Mammary epithelial cell (primary cell): ENCODE measurements at regions not wholly inside any gene's neighbourhood (a gene's known extent, or its start where the extent isn't known, plus 50 kb on each side); places are given as distances from the start of the nearest gene placed in this dataset.

Source experiments
- EZH2 ChIP-seq: IDR thresholded peaks from 2 replicates; pipeline ENCODE4 v1.6.1; 2012; ENCODE audit warnings: low read length, inconsistent platforms, borderline replicate concordance
- TF ChIP-seq, protein P1 (sequence below), 2 donors: IDR thresholded peaks in 1 of 2; conservative IDR thresholded peaks in 1 of 2; 2 replicates each; pipeline ENCODE4 v1.5.1; 2011 to 2012; ENCODE audit warnings: inconsistent platforms in 2 of 2, low read length in 2 of 2, mild to moderate bottlenecking in 2 of 2, control low read depth in 1 of 2, low read depth in 1 of 2; ENCODE audit not compliant: insufficient read depth in 1 of 2; ENCODE audit errors: extremely low read depth in 1 of 2

DNA sequence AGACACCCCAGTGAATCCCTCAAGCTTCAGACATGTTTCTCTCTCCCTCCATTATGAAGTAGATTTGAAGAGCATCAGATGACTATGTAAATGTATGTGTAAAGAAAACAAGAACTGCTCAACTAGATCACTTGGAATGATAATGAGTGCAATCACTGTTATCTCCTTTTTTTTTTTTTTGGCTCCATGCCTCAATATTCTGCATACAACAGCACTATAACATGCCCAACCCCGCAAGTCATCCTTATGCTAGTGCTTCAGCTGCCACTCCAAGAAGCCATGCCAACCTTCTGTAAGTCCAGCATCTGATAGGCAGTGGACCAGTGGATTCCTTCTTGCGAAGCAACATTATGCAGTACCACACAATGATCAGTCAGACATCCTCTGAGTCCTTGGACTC lies 133.7 kb downstream of the TFPI2 start:
- TF ChIP-seq, protein P1, sequence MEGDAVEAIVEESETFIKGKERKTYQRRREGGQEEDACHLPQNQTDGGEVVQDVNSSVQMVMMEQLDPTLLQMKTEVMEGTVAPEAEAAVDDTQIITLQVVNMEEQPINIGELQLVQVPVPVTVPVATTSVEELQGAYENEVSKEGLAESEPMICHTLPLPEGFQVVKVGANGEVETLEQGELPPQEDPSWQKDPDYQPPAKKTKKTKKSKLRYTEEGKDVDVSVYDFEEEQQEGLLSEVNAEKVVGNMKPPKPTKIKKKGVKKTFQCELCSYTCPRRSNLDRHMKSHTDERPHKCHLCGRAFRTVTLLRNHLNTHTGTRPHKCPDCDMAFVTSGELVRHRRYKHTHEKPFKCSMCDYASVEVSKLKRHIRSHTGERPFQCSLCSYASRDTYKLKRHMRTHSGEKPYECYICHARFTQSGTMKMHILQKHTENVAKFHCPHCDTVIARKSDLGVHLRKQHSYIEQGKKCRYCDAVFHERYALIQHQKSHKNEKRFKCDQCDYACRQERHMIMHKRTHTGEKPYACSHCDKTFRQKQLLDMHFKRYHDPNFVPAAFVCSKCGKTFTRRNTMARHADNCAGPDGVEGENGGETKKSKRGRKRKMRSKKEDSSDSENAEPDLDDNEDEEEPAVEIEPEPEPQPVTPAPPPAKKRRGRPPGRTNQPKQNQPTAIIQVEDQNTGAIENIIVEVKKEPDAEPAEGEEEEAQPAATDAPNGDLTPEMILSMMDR (conservative IDR thresholded peaks at IDR 0.05 in 1 of 2, IDR thresholded peaks at IDR 0.05 in 1 of 2; ENCODE audit: extremely low read depth in 1 of 2, insufficient read depth in 1 of 2, low read depth in 1 of 2, low read length in 2 of 2): no peak
- no peak for TF ChIP-seq EZH2
